Smooth muscle cell (in vitro differentiated cells): ENCODE measurements at regions not wholly inside any gene's neighbourhood (a gene's known extent, or its start where the extent isn't known, plus 50 kb on each side); places are given as distances from the start of the nearest gene placed in this dataset.

Source experiments
- DNase-seq: peaks from one replicate; lab custom pipeline; 2025; ENCODE audit not compliant: unreplicated experiment; lab: John Stamatoyannopoulos, UW
- H2AFZ ChIP-seq: fragments of 200-600 bp; sonication (generic); 2 replicates; pipeline ENCODE4 v1.6.0; 2016; ENCODE audit warnings: antibody characterized with exemption, low read depth, mild to moderate bottlenecking
- H3F3A ChIP-seq: fragments of 200-600 bp; sonication (generic); 2 replicates; pipeline ENCODE4 v1.6.0; 2017; ENCODE audit warnings: antibody characterized with exemption, low read depth
- H3K27ac ChIP-seq: fragments of 200-600 bp; sonication (generic); 2 replicates; pipeline ENCODE4 v1.5.1; 2016; ENCODE audit warnings: low read depth, mild to moderate bottlenecking
- H3K27me3 ChIP-seq: fragments of 200-600 bp; sonication (generic); 2 replicates; pipeline ENCODE4 v1.6.1; 2016; ENCODE audit warnings: low read depth, mild to moderate bottlenecking
- H3K36me3 ChIP-seq: fragments of 200-600 bp; sonication (generic); 2 replicates; pipeline ENCODE4 v1.5.1; 2016; ENCODE audit warnings: low read depth
- H3K4me1 ChIP-seq: fragments of 200-600 bp; sonication (generic); 2 replicates; pipeline ENCODE4 v1.5.1; 2016; ENCODE audit warnings: low read depth
- H3K4me2 ChIP-seq: fragments of 200-600 bp; sonication (generic); 2 replicates; pipeline ENCODE4 v1.6.0; 2016; ENCODE audit warnings: mild to moderate bottlenecking
- H3K4me3 ChIP-seq: fragments of 200-600 bp; sonication (generic); 2 replicates; pipeline ENCODE4 v1.5.1; 2016; ENCODE audit warnings: mild to moderate bottlenecking
- H3K79me2 ChIP-seq: fragments of 200-600 bp; sonication (generic); 2 replicates; pipeline ENCODE4 v1.6.0; 2016; ENCODE audit warnings: low read depth, mild to moderate bottlenecking
- H3K9ac ChIP-seq: fragments of 200-600 bp; sonication (generic); 2 replicates; pipeline ENCODE4 v1.6.0; 2016; ENCODE audit warnings: low read depth
- H3K9me3 ChIP-seq: fragments of 200-600 bp; sonication (generic); replicated peaks from 2 replicates; pipeline ENCODE4 v1.5.1; 2016; ENCODE audit warnings: low read depth
- H4K20me1 ChIP-seq: fragments of 200-600 bp; sonication (generic); 2 replicates; pipeline ENCODE4 v1.6.0; 2016; ENCODE audit warnings: low read depth
- CTCF ChIP-seq: fragments of 200-600 bp; sonication (generic); IDR thresholded peaks from 2 replicates; pipeline ENCODE4 v1.5.1; 2017; ENCODE audit warnings: borderline replicate concordance, mild to moderate bottlenecking, antibody characterized with exemption; ENCODE audit not compliant: insufficient read depth, poor library complexity, severe bottlenecking
- WGBS: methylation state at CpG from one replicate; pipeline ENCODE4 v1.1.7; 2016; ENCODE audit warnings: low lambda C conversion rate; 5-methylcytosine and 5-hydroxymethylcytosine counted together

- Histone ChIP-seq H3K27me3 (peaks cover 8% of the 10 kb centered on the region), H3K9ac (no peak overlapping the region), H3K36me3 (no peaks in the 10 kb centered on the region), H3K4me2 (no peak overlapping the region), H4K20me1 (no peaks in the 10 kb centered on the region), H3K4me3 (no peak overlapping the region), H2AFZ (no peak overlapping the region), H3K4me1 (peaks cover 22% of the 10 kb centered on the region), H3K27ac (no peak overlapping the region), H3K9me3 (no peaks in the 10 kb centered on the region), H3F3A (no peaks in the 10 kb centered on the region), H3K79me2 (no peaks in the 10 kb centered on the region)
- WGBS = 82% methylated on average over 6 of the region's 6 CpGs
- no peak for DNase-seq
- TF ChIP-seq CTCF = no peak
These were observed 260.9 kb upstream of the ATP5MC3 start for GRCh38 chr2:175442441-175442840.

- Histone ChIP-seq H3K4me1 (peaks cover 22% of the 10 kb centered on the region), H3K27ac (no peak overlapping the region), H3K36me3 (no peaks in the 10 kb centered on the region), H3K9ac (no peak overlapping the region), H3K4me3 (no peak overlapping the region), H3K27me3 (peaks cover 8% of the 10 kb centered on the region), H3K9me3 (no peaks in the 10 kb centered on the region), H3K79me2 (no peaks in the 10 kb centered on the region), H2AFZ (no peak overlapping the region), H3F3A (no peaks in the 10 kb centered on the region), H4K20me1 (no peaks in the 10 kb centered on the region), H3K4me2 (no peak overlapping the region)
- TF ChIP-seq CTCF = no peak
- 64% methylated on average over 5 of the region's 5 CpGs for WGBS
- DNase-seq = no peak
These were observed 259.8 kb upstream of the ATP5MC3 start for GRCh38 chr2:175441181-175441761.

- Histone ChIP-seq H3K4me3 (no peak overlapping the region), H3K27me3 (peaks cover 8% of the 10 kb centered on the region), H3K4me2 (no peak overlapping the region), H3K36me3 (no peaks in the 10 kb centered on the region), H3K4me1 (peaks cover 22% of the 10 kb centered on the region), H3F3A (no peaks in the 10 kb centered on the region), H3K27ac (no peak overlapping the region), H4K20me1 (no peaks in the 10 kb centered on the region), H3K9ac (no peak overlapping the region), H2AFZ (no peak overlapping the region), H3K79me2 (no peaks in the 10 kb centered on the region), H3K9me3 (no peaks in the 10 kb centered on the region)
- no peak for TF ChIP-seq CTCF
- 7% methylated on average over 1 of the region's 1 CpG for WGBS
- DNase-seq = no peak
These were observed 257.9 kb upstream of the ATP5MC3 start for GRCh38 chr2:175439416-175439815.

- H3K9ac ChIP-seq = no peak overlapping the region
- no peak for TF ChIP-seq CTCF
These were observed 255.7 kb upstream of the ATP5MC3 start for GRCh38 chr2:175437167-175437566.

More at GRCh38 chr2:175437167-175437566, 255.7 kb upstream of the ATP5MC3 start:
- H3K9me3 ChIP-seq = no peaks in the 10 kb centered on the region
- H3K27ac ChIP-seq = no peak overlapping the region
- no peak overlapping the region for H3K4me2 ChIP-seq
- no peaks in the 10 kb centered on the region for H3K79me2 ChIP-seq
- H3K4me3 ChIP-seq = no peak overlapping the region
- no peaks in the 10 kb centered on the region for H3F3A ChIP-seq
- no peaks in the 10 kb centered on the region for H3K36me3 ChIP-seq
- no peak overlapping the region for H2AFZ ChIP-seq
- H3K27me3 ChIP-seq = peaks cover 8% of the 10 kb centered on the region
- no peak for DNase-seq
- no peaks in the 10 kb centered on the region for H4K20me1 ChIP-seq
- H3K4me1 ChIP-seq = peaks cover 16% of the 10 kb centered on the region
